Posterior cingulate gyrus (tissue), 11 donors: ENCODE measurements at regions not wholly inside any gene's neighbourhood (a gene's known extent, or its start where the extent isn't known, plus 50 kb on each side); places are given as distances from the start of the nearest gene placed in this dataset.

Source experiments
- DNase-seq, 10 donors: peaks; one replicate each; pipeline versions ENCODE4 v3.0.0 to v3.0.0-alpha.2; 2020 to 2021; ENCODE audit warnings: mixed read lengths in 3 of 10
- intact Hi-C: fragments of 100-400 bp; cut with DNase I; formaldehyde crosslinking; loops from one replicate; pipeline ENCODE4 v1.15.1; 2023

GRCh38 chr6:92752114-92752513 is 667.2 kb downstream of the EPHA7 start:
- no peak for DNase-seq
- intact Hi-C loops, result no loop called here

- intact Hi-C loops, result no loop called here
- DNase-seq, result no peak
These were observed 671.2 kb downstream of the EPHA7 start for GRCh38 chr6:92748131-92748530.

DNA sequence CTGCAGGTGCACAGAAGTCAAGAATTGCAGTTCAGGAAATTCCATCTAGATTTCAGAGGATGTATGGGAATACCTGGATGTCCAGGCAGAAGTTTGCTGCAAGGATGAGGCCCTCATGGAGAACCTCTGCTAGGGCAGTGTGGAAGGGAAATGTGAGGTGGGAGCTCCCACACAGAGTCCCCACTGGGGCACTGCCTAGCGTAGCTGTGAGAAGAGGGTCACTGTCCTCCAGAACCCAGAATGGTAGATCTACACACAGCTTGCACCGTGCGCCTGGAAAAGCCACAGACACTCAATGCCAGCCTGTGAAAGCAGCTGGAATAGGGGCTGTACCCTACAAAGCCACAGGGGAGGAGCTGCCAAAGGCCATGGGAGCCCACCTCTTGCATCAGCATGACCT is 681.4 kb downstream of the EPHA7 start:
- intact Hi-C loops, result no loop called here
- peak in 1 of 10 donors; percentile 70 for DNase-seq

DNA sequence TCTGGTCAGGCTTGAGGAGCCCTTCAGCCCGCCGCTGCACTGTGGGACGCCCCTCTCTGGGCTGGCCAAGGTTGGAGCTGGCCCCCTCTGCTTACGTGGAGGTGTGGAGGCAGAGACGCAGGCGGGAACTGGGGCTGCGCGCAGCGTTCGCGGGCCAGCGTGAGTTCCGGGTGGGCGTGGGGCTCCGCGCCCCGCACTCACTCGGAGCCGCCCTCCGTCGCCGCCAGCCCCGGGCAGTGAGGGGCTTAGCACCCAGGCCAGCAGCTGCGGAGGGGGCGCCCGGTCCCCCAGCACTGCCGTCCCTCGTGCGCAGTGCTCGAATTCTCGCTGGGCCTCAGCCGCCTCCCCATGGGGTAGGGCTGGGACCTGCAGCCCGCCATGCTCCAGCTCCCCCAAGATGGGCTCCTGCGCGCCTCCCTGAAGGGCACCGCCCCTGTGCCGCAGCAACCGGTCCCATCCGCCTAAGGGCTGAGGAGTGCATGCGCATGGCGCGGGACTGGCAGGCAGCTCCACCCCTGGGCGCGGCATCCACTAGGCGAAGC is 695.9 kb downstream of the EPHA7 start:
- peak in 2 of 10 donors; percentile 51 to 82 for DNase-seq
- intact Hi-C loops, result no loop called here

GRCh38 chr6:92719773-92720172 is 699.6 kb downstream of the EPHA7 start:
- intact Hi-C loops, result no loop called here
- no peak for DNase-seq

DNA sequence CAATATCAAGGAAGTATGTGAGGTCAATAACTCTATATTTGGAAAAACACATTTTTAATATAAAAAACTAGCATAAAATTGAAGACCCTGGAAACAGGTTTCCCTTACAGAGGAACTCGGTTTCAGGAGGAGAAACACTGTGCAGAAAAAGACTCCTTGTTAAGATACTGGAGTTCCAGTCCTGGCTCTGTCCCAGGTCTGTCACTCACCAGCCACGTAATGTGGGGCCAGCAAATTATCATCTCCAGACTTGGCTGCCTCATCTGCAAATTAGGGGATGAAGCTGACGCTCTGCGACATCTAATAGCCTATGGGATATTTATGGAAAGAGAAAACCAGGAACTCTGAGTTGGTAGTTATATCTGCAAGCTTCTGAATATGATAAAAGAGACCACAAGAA is 702.7 kb downstream of the EPHA7 start:
- intact Hi-C loops, result no loop called here

GRCh38 chr6:92715991-92716390 is 703.4 kb downstream of the EPHA7 start:
- no peak for DNase-seq
- intact Hi-C loops, result no loop called here

More for the DNA sequence above, 702.7 kb downstream of the EPHA7 start:
- no peak for DNase-seq

DNA sequence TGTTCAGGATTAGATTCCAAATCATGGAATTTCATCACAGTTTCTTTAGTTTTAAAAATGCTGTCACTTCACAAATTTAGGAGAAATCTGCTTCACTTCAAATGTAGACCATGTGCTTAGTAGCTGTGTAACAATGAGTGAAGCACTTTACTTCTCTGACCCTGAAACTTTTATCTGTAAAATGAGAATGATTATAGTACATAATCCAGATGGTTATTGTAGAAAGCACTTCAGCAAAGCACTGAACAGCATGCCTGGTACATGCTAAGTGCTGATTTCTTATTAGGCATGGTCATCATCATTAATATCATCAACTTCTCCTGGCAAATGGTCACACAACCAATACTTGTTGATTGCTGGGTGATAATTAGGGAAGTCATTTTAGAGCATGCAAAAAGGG is 705.0 kb downstream of the EPHA7 start:
- DNase-seq, result no peak
- intact Hi-C loops, result no loop called here

DNA sequence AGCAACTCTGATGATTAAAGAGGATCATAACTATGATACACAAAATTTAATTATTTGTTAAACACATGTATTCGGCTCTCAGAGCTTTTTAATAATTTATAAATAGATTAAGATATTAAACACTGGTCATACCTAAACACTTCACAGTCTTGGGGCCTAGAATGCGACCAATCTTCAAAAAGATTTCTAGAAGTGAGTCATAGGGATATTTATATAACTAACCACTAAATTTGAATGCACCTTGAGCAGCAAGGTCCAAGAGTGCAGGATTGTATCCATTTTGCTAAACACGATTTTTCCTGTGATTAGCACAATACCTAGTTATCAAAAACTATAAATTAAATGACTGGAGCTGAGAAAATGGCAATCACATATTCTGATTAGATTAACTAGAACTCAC is 709.3 kb downstream of the EPHA7 start:
- no peak for DNase-seq
- intact Hi-C loops, result no loop called here

DNA sequence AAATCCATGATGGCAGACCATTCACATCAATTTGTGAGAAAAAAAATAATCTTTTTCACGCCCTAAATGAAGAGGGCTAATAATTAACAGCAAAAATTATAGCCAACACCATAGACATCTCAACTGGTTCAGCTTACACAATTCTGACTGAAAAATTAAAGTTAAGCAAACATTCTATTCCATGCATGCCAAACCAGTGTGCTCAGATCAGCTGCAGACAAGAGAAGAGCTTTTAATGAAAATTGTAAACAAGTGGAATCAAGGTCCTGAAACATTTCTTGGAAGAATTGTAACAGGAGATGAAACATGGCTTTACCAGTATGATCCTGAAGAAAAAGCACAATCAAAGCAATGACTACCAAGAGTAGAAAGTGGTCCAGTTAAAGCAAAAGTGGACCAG is 710.4 kb downstream of the EPHA7 start:
- DNase-seq, result no peak
- intact Hi-C loops, result no loop called here

DNA sequence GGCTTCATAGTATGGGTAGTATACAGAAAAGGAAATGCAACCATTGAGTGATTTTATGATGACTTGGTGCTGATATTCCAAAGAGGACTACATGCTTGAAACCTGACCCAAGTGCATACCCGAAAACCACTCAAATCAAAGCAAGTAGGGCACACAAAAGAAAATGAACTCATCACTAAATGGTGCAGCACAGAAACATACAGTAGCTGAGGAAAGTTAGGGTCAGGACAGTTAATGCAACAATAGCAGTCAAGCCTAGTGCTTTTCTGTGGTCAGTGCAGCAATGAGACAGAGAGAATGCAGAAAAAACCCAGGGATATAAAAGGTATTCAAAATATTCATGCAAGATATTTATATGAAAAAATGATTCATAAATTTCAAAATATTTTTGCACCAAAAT is 711.1 kb downstream of the EPHA7 start:
- intact Hi-C loops, result no loop called here
- DNase-seq, result no peak

DNA sequence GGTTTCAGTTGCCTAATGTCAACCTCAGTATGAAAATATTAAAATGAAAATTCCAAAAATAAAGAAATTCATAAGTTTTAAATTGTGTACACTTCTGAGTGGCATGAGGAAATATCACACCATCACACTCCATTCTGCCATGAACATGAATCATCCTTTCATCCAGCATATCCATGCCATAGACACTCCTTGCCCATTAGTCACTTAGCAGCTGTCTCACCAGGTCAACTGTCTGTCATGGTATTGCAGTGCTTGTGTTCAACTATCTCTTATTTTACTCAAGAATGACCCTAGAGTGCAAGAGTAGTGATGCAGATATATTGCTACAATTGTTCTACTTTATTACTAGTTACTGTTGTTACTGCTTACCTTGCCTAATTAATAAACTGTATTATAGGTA is 712.4 kb downstream of the EPHA7 start:
- intact Hi-C loops, result no loop called here
- DNase-seq, result no peak

GRCh38 chr6:92701425-92702096 is 717.8 kb downstream of the EPHA7 start:
- intact Hi-C loops, result no loop called here
- DNase-seq, result peak in 1 of 10 donors; percentile 67

DNA sequence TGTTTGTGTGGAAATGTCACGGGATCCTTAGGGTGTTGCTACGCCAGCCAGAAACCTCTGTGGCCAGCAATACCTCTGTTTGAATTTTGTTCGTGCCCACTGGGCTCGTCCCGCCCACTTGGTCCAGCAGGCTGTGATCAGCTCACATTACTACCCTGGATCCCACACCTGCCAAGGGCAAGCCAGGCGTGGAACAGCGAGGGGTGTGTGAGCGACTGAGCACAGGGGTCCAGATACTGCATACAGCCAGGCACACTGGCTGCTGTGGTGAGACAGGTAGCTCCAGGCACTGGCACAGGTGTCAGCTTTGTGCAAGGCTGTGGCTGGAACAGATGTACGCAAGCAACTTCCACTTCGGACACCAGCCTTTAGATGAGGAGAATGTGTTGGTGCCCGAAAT is 718.9 kb downstream of the EPHA7 start:
- peak in 1 of 10 donors; percentile 70 for DNase-seq
- intact Hi-C loops, result no loop called here

DNA sequence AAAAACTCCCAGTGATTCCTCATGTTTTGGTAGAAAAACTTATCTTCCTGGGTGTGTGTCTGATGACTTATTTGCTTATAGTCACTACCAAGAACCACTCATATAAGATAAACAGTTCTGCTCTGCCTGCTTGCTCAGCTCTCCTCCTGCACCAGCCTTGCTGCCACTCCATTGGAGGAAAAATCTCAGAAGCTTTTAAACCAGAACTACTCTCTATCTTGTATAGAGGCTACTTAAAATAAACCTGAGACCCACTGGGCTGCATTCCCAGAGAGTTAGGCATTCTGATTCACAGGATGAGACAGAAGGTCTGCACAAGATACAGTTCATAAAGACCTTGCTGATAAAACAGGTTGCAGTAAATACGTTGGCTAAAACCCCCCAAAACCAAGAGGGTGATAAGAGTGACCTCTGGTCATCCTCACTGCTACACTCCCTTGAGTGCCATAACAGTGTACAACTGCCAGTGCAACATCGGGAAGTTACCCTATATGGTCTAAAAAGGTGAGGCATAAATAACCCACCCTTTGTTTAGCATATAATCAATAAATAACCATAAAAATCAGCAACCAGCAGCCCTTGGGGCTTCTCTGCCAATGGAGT is 728.3 kb downstream of the EPHA7 start:
- intact Hi-C loops, result no loop called here
- DNase-seq, result no peak

DNA sequence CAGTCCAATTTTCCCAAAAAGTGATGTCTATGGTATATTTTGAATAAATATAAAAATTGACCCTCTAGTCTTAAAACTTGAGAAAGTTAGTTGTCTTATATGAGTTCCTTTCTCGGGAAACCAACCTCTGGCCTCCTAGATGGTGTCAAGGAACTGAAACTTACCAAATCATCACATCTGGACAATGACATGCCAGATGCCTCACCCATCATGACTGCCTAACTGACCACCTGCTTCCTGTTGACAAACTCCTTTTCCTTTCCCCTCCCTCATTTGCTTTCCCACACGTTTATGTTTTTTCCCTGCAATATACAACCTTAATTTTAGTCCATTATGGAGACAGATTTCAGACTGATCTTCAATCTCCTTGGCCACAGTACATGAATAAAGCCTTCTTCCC is 731.0 kb downstream of the EPHA7 start:
- no peak for DNase-seq
- intact Hi-C loops, result no loop called here

DNA sequence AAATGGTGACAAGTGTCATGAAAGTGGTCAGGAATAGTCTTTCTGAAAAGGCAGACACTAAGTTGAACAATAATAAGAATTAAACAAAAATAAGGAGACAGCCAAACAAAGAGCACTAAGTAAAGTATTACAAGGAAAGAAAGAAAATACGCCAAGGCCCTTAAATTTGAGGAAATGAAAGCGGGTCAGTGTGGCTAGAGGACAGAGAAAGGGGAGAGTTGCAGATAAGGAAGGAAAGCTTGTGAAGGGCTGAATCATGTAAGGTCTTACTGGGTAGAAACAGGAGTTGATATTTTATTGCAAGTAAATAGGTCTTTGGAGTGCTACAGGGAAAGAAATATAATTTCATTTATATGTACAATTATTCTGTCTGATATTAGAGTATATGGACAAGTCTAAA is 732.1 kb downstream of the EPHA7 start:
- intact Hi-C loops, result no loop called here
- DNase-seq, result no peak

DNA sequence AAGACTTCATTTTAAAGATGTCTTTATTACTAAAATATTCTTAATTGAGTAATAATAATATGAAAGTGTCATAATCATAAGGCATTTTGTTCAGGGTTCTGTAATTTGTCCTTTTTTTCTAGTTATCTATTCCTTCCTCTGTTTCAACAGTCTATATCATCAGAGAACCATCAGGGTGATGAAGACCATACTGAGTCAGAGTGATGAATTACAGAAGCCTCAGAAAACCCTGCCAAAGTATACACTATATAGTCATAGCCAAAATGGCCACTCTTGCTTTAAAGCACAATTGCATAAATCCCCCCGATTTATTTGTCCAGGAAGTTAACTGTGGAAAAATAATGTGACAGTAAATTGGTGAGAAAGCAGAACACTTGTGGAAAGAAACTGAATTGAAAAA is 735.0 kb downstream of the EPHA7 start:
- intact Hi-C loops, result no loop called here
- no peak for DNase-seq

DNA sequence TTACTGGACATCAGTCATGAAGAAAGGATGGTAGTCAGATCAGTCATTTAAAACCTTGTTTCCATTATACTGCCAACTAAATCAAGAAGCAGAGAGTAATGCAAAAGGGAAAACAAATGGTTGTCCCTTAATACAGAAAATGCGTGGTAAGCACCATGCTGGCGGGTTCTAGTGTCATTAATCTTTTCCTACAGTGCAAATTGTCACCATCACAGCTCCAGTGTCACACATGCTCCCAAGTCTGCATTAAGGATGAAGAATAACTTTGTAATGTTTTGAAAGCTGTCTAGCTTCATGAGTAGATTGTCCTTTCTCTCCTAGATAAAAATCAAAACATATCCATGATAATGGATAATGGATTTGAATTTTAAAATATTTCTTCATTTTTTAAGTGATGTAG is 735.6 kb downstream of the EPHA7 start:
- DNase-seq, result no peak
- intact Hi-C loops, result no loop called here

DNA sequence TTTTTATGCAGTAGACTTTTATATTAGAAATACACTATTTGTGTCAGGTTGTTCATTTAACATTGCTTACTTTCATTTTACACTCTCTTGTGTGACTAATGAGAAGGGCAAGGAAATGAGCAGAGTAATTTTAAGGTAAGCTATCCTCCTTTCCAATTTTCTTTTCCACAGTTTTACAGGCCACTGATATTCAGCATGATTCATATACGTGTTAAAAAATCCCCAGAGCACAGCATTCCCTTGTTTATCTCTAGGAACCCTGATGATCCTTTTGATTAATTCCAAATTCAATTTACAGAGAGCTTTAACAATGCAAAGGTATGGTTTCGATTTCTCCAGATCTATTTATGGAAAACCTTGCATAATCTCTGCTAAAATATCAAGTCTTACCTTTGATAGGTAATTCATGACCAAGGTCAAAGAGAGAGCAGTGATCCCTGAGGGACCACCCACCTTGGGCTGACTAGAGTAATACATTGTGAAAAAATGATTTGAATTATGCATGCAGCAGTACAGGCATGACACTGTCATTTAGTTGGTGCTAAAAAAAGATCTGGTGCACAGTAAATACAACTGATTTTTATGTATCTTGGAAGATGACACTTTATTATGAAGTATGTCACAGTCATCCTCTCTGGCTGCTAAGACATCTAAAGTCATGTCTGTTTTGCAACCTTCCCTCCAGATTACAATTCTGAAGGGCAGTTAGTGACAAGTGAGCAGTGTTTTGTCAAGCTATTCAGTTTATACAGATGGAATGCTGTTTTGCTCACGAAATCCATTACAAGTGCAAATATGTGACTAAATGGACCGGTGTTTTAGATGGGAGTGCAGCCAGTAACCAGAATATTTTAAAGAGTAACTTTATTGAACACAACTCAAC is 736.6 kb downstream of the EPHA7 start:
- no peak for DNase-seq
- intact Hi-C loops, result no loop called here

DNA sequence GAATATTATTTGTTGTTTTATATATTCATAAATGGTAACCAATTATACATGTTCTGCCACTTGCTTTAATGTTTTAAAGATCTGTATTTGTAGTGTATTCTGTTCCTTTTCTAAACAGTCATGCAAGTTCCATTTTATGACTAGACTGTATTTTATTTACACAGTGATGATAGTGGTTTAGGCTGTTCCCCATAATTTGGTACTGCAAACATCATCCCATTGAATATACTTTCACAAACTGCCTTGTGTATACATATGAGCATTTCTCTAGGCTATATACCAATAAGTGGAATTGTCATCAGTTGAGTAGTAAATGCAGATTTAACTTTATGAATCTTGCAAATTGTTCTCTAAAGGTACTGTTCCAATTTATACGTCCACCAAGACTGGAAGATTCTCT is 738.0 kb downstream of the EPHA7 start:
- intact Hi-C loops, result no loop called here
- no peak for DNase-seq
